Lower leg skin (tissue), 4 donors: ENCODE measurements at regions not wholly inside any gene's neighbourhood (a gene's known extent, or its start where the extent isn't known, plus 50 kb on each side); places are given as distances from the start of the nearest gene placed in this dataset.

Experiments used
- DNase-seq, 2 donors: peaks; one replicate each; pipeline ENCODE4 v3.0.0-alpha.2; 2019; ENCODE audit warnings: low spot score in 2 of 2
- H3K4me3 ChIP-seq: fragments of 200-600 bp; sonication (generic); 2 replicates; pipeline ENCODE4 v1.5.1; 2017; ENCODE audit warnings: mild to moderate bottlenecking, low read depth; ENCODE audit not compliant: poor library complexity, severe bottlenecking
- CTCF ChIP-seq, 3 donors: fragments of 450-650 bp; IDR thresholded peaks; one replicate each; pipeline ENCODE4 v1.5.1; 2016; ENCODE audit warnings: antibody characterized with exemption in 3 of 3, mild to moderate bottlenecking in 3 of 3, moderate library complexity in 2 of 3
- POLR2A ChIP-seq, 2 donors: fragments of 450-650 bp; IDR thresholded peaks; one replicate each; pipeline ENCODE4 v1.6.1; 2016 to 2017; ENCODE audit warnings: antibody characterized with exemption in 2 of 2, mild to moderate bottlenecking in 1 of 2, moderate library complexity in 1 of 2
- WGBS, 2 donors: methylation state at CpG; one replicate each; pipeline ENCODE4 v1.1.5; 2018; 5-methylcytosine and 5-hydroxymethylcytosine counted together
- intact Hi-C: fragments of 100-400 bp; cut with DNase I; formaldehyde crosslinking; loops from one replicate; pipeline ENCODE4 v1.15.0; 2023; ENCODE audit warnings: low total_unique reads

- H3K4me3 ChIP-seq: no peak overlapping the region
- TF ChIP-seq POLR2A (IDR thresholded peaks at IDR 0.05) (no peak), CTCF (IDR thresholded peaks at IDR 0.05) (no peak)
- intact Hi-C loops: no loop called here
- DNase-seq: no peak
- 74 to 75% methylated on average over 13 of the region's 13 CpGs for WGBS, 2 donors
Measured at GRCh38 chr9:95666096-95666784, 149.5 kb upstream of the PTCH1 start.

- intact Hi-C loops: no loop called here
- no peak for TF ChIP-seq POLR2A (IDR thresholded peaks at IDR 0.05)
- TF ChIP-seq CTCF (IDR thresholded peaks at IDR 0.05): no peak
- no peak overlapping the region for H3K4me3 ChIP-seq
- 61 to 67% methylated on average over 2 of the region's 2 CpGs for WGBS, 2 donors
- no peak for DNase-seq
Measured at GRCh38 chr9:95653246-95653645, 136.5 kb upstream of the PTCH1 start.

GRCh38 chr9:95650720-95651119 is 133.9 kb upstream of the PTCH1 start:
- no peak for TF ChIP-seq POLR2A (IDR thresholded peaks at IDR 0.05)
- TF ChIP-seq CTCF (IDR thresholded peaks at IDR 0.05): no peak
- no peak for DNase-seq
- intact Hi-C loops: no loop called here
- H3K4me3 ChIP-seq: no peak overlapping the region
- 81 to 83% methylated on average over 3 of the region's 3 CpGs for WGBS, 2 donors

- no peak for DNase-seq
- 54 to 58% methylated on average over 8 of the region's 8 CpGs for WGBS, 2 donors
- TF ChIP-seq POLR2A (IDR thresholded peaks at IDR 0.05) (no peak), CTCF (IDR thresholded peaks at IDR 0.05) (no peak)
- H3K4me3 ChIP-seq: no peak overlapping the region
- intact Hi-C loops: no loop called here
Measured at GRCh38 chr9:95649801-95650213, 133.0 kb upstream of the PTCH1 start.

GRCh38 chr9:95648225-95648624 is 131.5 kb upstream of the PTCH1 start:
- 89 to 96% methylated on average over 5 of the region's 5 CpGs for WGBS, 2 donors
- TF ChIP-seq CTCF (IDR thresholded peaks at IDR 0.05): no peak
- no peak for TF ChIP-seq POLR2A (IDR thresholded peaks at IDR 0.05)
- H3K4me3 ChIP-seq: no peak overlapping the region
- intact Hi-C loops: no loop called here
- no peak for DNase-seq

GRCh38 chr9:95645992-95646391 is 129.2 kb upstream of the PTCH1 start:
- intact Hi-C loops: no loop called here
- no peak overlapping the region for H3K4me3 ChIP-seq
- no peak for DNase-seq
- TF ChIP-seq POLR2A (IDR thresholded peaks at IDR 0.05): no peak
- no peak for TF ChIP-seq CTCF (IDR thresholded peaks at IDR 0.05)
